DOHH2 (cell line): ENCODE measurements at regions not wholly inside any gene's neighbourhood (a gene's known extent, or its start where the extent isn't known, plus 50 kb on each side); places are given as distances from the start of the nearest gene placed in this dataset.

Source experiments
- H3F3A ChIP-seq: fragments of 200-600 bp; sonication (generic), shearing (Covaris generic); 2 replicates; pipeline ENCODE4 v1.6.0; 2016; ENCODE audit warnings: antibody characterized with exemption, mild to moderate bottlenecking; ENCODE audit not compliant: control insufficient read depth, insufficient read depth
- H3K27ac ChIP-seq: fragments of 200-600 bp; sonication (generic); 2 replicates; pipeline ENCODE4 v1.5.1; 2014; ENCODE audit warnings: low read depth, mild to moderate bottlenecking, low read length, moderate library complexity
- H3K27me3 ChIP-seq: fragments of 200-600 bp; sonication (generic); 2 replicates; pipeline ENCODE4 v1.6.1; 2014; ENCODE audit warnings: mild to moderate bottlenecking, low read length, mixed read lengths; ENCODE audit not compliant: control insufficient read depth
- H3K36me3 ChIP-seq: fragments of 200-600 bp; sonication (generic); 2 replicates; pipeline ENCODE4 v1.6.1; 2014; ENCODE audit warnings: mild to moderate bottlenecking, low read length, moderate library complexity, mixed read lengths; ENCODE audit not compliant: control insufficient read depth
- H3K4me1 ChIP-seq: fragments of 200-600 bp; sonication (generic); 2 replicates; pipeline ENCODE4 v1.6.1; 2014; ENCODE audit warnings: mild to moderate bottlenecking, low read length, mixed read lengths; ENCODE audit not compliant: control insufficient read depth
- H3K4me2 ChIP-seq: fragments of 200-600 bp; sonication (generic); 2 replicates; pipeline ENCODE4 v1.6.0; 2014; ENCODE audit warnings: mild to moderate bottlenecking, low read length, moderate library complexity
- H3K4me3 ChIP-seq: fragments of 200-600 bp; sonication (generic); 2 replicates; pipeline ENCODE4 v1.5.1; 2014; ENCODE audit warnings: mild to moderate bottlenecking, low read length, mixed read lengths
- H3K79me2 ChIP-seq: fragments of 200-600 bp; sonication (generic); 2 replicates; pipeline ENCODE4 v1.6.1; 2014; ENCODE audit warnings: mild to moderate bottlenecking, low read length, mixed read lengths; ENCODE audit not compliant: control insufficient read depth
- H3K9me2 ChIP-seq: fragments of 200-600 bp; sonication (generic); replicated peaks from 2 replicates; pipeline ENCODE4 v1.6.1; 2014; ENCODE audit warnings: mild to moderate bottlenecking, low read length, mixed read lengths; ENCODE audit not compliant: control insufficient read depth
- H3K9me3 ChIP-seq: fragments of 200-600 bp; sonication (generic); 2 replicates; pipeline ENCODE4 v1.6.1; 2014; ENCODE audit warnings: antibody characterized with exemption, low read length, mixed read lengths; ENCODE audit not compliant: control insufficient read depth, insufficient read depth
- H4K20me1 ChIP-seq: fragments of 200-600 bp; sonication (generic); 2 replicates; pipeline ENCODE4 v1.6.0; 2014; ENCODE audit warnings: low read depth, mild to moderate bottlenecking, antibody characterized with exemption, low read length, moderate library complexity; ENCODE audit not compliant: control insufficient read depth, insufficient read depth
- EZH2phosphoT487 ChIP-seq: fragments of 200-600 bp; sonication (generic); IDR thresholded peaks from 2 replicates; pipeline ENCODE4 v1.6.1; 2017; ENCODE audit warnings: borderline replicate concordance, mild to moderate bottlenecking, antibody characterized with exemption, low read length, moderate library complexity, mixed read lengths
- TF ChIP-seq, protein P1 (sequence below): fragments of 200-600 bp; sonication (generic); IDR thresholded peaks from one replicate; pipeline ENCODE4 v1.5.1; 2014; ENCODE audit warnings: antibody characterized with exemption, mild to moderate bottlenecking, low read depth, low read length; ENCODE audit not compliant: poor library complexity, severe bottlenecking

DNA sequence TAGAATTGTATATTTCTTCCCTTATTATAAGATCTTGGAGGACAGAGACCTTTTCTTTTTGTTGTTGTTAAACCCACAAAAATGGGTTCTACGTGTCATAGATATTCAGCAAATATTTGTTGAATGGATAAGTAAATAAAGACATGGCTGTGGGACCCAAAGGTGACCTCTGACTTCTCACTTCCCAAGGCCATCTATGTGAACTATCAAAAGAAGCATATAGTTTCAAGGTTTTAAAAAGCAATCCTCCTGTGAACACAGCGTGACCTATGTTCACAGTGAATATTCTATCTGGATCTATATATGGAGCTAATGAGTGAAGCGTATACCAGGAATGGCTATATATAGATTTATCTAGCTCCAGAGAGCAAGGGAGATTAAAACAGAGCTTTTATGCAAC is 312.8 kb upstream of the C11orf87 start:
- Histone ChIP-seq H4K20me1 (no peaks in the 10 kb centered on the region), H3K4me3 (no peak overlapping the region), H3K4me1 (no peaks in the 10 kb centered on the region), H3K4me2 (no peak overlapping the region), H3K9me3 (no peaks in the 10 kb centered on the region), H3K9me2 (no peaks in the 10 kb centered on the region), H3K36me3 (no peaks in the 10 kb centered on the region), H3F3A (no peaks in the 10 kb centered on the region), H3K27me3 (peaks cover 3% of the 10 kb centered on the region; the same call in 1 of the 2 replicates), H3K27ac (no peak overlapping the region), H3K79me2 (no peaks in the 10 kb centered on the region)
- TF ChIP-seq EZH2phosphoT487, result no peak
- TF ChIP-seq, protein P1, sequence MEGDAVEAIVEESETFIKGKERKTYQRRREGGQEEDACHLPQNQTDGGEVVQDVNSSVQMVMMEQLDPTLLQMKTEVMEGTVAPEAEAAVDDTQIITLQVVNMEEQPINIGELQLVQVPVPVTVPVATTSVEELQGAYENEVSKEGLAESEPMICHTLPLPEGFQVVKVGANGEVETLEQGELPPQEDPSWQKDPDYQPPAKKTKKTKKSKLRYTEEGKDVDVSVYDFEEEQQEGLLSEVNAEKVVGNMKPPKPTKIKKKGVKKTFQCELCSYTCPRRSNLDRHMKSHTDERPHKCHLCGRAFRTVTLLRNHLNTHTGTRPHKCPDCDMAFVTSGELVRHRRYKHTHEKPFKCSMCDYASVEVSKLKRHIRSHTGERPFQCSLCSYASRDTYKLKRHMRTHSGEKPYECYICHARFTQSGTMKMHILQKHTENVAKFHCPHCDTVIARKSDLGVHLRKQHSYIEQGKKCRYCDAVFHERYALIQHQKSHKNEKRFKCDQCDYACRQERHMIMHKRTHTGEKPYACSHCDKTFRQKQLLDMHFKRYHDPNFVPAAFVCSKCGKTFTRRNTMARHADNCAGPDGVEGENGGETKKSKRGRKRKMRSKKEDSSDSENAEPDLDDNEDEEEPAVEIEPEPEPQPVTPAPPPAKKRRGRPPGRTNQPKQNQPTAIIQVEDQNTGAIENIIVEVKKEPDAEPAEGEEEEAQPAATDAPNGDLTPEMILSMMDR, result no peak

DNA sequence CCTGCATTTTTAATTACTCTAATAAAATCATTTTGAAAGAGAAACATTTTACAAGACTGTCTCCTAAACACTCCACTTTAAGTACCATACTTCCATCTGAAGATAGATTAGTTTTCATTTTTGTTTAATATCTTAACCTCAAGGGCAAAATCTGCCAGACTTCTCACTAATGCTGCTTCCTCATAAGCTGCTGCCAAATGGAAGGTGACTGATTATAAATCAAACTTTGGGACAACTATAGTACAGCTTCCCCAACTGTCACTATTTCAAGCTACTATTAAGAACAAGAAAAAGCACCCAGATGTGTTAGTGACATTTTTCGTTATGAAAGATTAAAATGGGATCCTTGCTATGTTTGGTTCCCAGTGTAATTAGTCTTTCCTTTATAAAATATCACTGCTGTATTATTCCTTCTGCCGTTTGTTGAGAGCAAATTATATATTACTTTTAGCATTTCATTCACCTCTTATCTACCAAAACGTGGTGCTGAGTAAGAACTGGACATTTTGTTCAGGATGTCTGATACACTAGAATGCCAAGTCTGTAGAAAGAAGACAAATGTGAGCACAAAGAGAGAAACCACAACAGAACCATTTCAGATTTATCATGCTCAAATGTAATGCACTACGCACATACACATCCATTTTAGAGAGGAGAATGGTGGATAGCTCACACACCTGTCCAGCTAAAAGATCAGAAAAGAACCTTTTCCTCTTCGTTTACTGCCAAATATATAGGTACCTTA is 312.2 kb upstream of the C11orf87 start:
- no peak overlapping the region for H3K27ac ChIP-seq
- no peaks in the 10 kb centered on the region for H3F3A ChIP-seq
- no peaks in the 10 kb centered on the region for H3K9me3 ChIP-seq
- no peaks in the 10 kb centered on the region for H4K20me1 ChIP-seq
- no peaks in the 10 kb centered on the region for H3K9me2 ChIP-seq
- H3K79me2 ChIP-seq, result no peaks in the 10 kb centered on the region
- no peaks in the 10 kb centered on the region for H3K36me3 ChIP-seq
- H3K27me3 ChIP-seq, result peaks cover 3% of the 10 kb centered on the region; the same call in 1 of the 2 replicates
- no peaks in the 10 kb centered on the region for H3K4me1 ChIP-seq
- TF ChIP-seq, protein P1, result no peak
- TF ChIP-seq EZH2phosphoT487, result no peak
- H3K4me3 ChIP-seq, result no peak overlapping the region
- H3K4me2 ChIP-seq, result no peak overlapping the region

- Histone ChIP-seq H3K9me2 (no peaks in the 10 kb centered on the region), H3K36me3 (no peaks in the 10 kb centered on the region), H3K4me2 (no peak overlapping the region), H3K4me3 (no peak overlapping the region), H3K4me1 (no peaks in the 10 kb centered on the region), H3K27ac (no peak overlapping the region), H3F3A (no peaks in the 10 kb centered on the region), H4K20me1 (no peaks in the 10 kb centered on the region), H3K27me3 (peaks cover 3% of the 10 kb centered on the region; the same call in 1 of the 2 replicates), H3K9me3 (no peaks in the 10 kb centered on the region), H3K79me2 (no peaks in the 10 kb centered on the region)
- TF ChIP-seq, protein P1, result no peak
Measured at GRCh38 chr11:109112261-109112660, 309.7 kb upstream of the C11orf87 start.
